ENCODE measurements at regions not wholly inside any gene's neighbourhood (a gene's known extent, or its start where the extent isn't known, plus 50 kb on each side); places are given as distances from the start of the nearest gene placed in this dataset.

DNA sequence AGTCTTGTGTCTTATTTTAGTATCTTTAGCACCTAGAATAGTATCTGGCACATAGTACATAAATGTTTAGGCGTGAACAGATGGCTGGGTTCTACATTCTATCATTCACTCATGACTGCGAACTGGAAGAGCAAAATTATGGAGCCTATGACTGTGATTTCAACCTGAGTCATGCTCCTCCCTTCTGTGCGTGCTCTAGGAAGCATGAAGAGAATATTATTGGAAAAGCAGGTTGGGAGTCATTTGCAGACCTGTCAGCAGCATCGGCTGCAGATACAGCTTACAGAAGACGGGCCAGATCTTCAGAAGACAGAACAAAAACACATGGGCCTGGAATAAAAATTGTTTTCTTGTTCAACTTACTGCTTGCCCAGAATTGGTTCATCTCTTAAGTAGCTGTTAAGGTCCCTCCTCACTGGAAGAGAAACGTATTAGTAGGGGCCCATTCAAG, 344.0 kb upstream of the USP24 start:
- TF ChIP-seq, protein P1, sequence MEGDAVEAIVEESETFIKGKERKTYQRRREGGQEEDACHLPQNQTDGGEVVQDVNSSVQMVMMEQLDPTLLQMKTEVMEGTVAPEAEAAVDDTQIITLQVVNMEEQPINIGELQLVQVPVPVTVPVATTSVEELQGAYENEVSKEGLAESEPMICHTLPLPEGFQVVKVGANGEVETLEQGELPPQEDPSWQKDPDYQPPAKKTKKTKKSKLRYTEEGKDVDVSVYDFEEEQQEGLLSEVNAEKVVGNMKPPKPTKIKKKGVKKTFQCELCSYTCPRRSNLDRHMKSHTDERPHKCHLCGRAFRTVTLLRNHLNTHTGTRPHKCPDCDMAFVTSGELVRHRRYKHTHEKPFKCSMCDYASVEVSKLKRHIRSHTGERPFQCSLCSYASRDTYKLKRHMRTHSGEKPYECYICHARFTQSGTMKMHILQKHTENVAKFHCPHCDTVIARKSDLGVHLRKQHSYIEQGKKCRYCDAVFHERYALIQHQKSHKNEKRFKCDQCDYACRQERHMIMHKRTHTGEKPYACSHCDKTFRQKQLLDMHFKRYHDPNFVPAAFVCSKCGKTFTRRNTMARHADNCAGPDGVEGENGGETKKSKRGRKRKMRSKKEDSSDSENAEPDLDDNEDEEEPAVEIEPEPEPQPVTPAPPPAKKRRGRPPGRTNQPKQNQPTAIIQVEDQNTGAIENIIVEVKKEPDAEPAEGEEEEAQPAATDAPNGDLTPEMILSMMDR (conservative IDR thresholded peaks at IDR 0.05 in 1 of 2, IDR thresholded peaks at IDR 0.05 in 1 of 2; ENCODE audit: low read depth in 1 of 2, low read length in 2 of 2): no peak
- TF ChIP-seq EZH2 (IDR thresholded peaks at IDR 0.05; ENCODE audit: low read length, missing control alignments): no peak
